Astrocyte of the spinal cord (primary cell): ENCODE measurements at regions not wholly inside any gene's neighbourhood (a gene's known extent, or its start where the extent isn't known, plus 50 kb on each side); places are given as distances from the start of the nearest gene placed in this dataset.

Experiments used
- DNase-seq: peaks from one replicate; pipeline ENCODE4 v3.0.0; 2011; ENCODE audit warnings: low read depth, low spot score
- H3K4me3 ChIP-seq: 2 replicates; pipeline ENCODE4 v1.5.1; 2011; ENCODE audit warnings: low read depth, mild to moderate bottlenecking, low read length, moderate library complexity
- in situ Hi-C: cut with HindIII; loops from 2 replicates; pipeline ENCODE4 v1.10.0; 2017; ENCODE audit warnings: low sequenced_read_pairs
- TF ChIP-seq, protein P1 (sequence below): IDR thresholded peaks from 2 replicates; pipeline ENCODE4 v1.5.1; 2012; ENCODE audit warnings: low read depth, mild to moderate bottlenecking, low read length, inconsistent platforms

DNA sequence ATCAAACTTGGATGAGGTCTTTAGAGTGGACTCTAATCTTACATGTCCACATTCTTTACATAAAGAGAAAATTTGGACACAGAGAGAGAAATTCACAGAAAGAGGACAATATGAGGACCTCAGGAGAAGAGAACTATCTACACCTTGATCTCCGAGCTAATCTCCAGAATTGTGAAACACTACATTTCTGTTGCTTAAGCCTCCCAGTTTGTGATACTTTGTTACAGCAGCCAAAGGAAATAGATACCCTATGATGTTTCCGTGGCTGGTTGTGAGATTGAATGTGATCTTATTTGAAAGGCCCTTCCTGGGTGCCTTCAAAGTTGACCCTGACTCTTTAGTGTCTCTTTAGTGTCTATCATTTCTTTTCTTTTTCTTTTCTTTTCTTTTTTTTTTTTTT lies 326.1 kb upstream of the CLNK start:
- no peak for DNase-seq
- TF ChIP-seq, protein P1, sequence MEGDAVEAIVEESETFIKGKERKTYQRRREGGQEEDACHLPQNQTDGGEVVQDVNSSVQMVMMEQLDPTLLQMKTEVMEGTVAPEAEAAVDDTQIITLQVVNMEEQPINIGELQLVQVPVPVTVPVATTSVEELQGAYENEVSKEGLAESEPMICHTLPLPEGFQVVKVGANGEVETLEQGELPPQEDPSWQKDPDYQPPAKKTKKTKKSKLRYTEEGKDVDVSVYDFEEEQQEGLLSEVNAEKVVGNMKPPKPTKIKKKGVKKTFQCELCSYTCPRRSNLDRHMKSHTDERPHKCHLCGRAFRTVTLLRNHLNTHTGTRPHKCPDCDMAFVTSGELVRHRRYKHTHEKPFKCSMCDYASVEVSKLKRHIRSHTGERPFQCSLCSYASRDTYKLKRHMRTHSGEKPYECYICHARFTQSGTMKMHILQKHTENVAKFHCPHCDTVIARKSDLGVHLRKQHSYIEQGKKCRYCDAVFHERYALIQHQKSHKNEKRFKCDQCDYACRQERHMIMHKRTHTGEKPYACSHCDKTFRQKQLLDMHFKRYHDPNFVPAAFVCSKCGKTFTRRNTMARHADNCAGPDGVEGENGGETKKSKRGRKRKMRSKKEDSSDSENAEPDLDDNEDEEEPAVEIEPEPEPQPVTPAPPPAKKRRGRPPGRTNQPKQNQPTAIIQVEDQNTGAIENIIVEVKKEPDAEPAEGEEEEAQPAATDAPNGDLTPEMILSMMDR, result no peak
- in situ Hi-C loops, result no loop called here
- H3K4me3 ChIP-seq, result no peak overlapping the region

DNA sequence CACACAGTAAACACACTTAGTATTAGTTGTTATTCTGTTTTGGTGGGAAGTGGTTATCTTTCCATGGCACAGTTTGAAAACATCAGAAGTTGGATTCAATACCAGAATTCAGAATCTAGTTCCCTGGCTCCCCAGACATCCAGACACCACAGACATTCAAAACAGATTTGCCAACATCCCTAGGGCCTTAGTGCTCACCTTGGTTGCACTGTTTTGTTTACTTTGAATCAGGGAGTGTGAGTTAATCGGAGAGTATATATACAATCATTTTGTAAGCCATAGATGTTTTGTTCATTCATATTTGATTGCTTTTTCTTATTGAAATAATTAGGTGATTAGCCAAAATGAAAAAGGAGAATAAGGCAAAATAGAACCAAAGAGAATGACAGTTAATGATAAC lies 324.7 kb upstream of the CLNK start:
- no peak overlapping the region for H3K4me3 ChIP-seq
- in situ Hi-C loops, result no loop called here
- no peak for DNase-seq
- TF ChIP-seq, protein P1, result no peak

DNA sequence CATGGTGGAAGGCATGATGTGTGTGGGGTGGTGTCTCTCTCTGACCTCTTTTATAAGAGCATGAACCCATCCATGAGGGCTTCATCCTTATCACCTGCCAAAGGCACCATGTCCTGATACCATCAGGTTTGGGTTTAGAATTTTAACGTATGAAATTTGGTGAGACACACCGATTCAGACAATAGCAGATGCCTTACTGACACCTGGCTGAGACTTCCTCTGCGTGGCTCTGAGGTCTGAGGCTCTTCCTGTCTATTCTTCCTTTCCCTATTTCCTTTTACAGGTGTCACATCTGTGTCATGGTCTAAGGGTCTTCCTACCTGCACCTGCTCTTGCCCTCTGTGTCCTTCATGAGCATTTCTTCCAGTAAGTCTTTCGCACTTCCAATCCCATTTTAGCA lies 320.7 kb upstream of the CLNK start:
- DNase-seq, result no peak
- in situ Hi-C loops, result no loop called here
- H3K4me3 ChIP-seq, result no peak overlapping the region
- TF ChIP-seq, protein P1, result no peak

DNA sequence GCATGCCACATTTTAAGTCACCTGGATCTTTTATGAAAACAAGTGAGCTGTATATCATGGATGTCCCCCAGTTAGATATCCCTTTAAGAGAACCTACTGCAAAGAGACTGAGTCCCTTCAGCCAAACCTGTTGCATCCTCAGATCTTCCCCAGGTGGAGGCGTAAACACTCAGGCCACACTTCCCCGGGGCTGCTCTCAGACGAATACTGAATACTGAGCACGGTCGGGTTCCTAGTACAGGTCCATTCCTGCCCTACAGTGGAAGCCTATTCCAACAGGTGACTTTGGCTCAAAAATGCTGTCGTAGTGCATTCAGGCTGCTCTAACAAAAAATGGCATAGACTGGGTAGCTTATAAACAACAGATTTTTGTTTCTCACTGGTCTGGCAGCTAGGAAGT lies 320.2 kb upstream of the CLNK start:
- TF ChIP-seq, protein P1, result no peak
- in situ Hi-C loops, result no loop called here
- DNase-seq, result no peak

DNA sequence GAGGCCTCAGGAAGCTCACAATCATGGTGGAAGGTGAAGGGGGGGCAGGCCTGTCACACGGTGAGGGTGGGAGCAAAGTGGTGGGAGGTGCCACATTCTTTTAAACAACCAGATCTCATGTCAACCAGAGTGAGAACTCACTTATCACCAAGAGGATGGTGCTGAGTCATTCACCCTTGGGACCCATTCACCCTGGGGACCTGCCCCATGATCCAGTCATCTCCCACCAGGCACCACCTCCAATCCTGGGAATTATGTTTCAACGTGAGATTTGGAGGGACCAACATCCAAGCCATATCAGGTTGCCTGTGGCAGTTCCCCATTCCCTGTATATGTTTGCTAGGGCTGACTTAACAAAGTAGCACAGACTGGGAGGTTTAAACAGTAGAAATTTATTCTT lies 318.4 kb upstream of the CLNK start:
- TF ChIP-seq, protein P1, result no peak
- no peak for DNase-seq
- H3K4me3 ChIP-seq, result no peak overlapping the region
- in situ Hi-C loops, result no loop called here

More for the DNA sequence above, 320.2 kb upstream of the CLNK start:
- no peak overlapping the region for H3K4me3 ChIP-seq

DNA sequence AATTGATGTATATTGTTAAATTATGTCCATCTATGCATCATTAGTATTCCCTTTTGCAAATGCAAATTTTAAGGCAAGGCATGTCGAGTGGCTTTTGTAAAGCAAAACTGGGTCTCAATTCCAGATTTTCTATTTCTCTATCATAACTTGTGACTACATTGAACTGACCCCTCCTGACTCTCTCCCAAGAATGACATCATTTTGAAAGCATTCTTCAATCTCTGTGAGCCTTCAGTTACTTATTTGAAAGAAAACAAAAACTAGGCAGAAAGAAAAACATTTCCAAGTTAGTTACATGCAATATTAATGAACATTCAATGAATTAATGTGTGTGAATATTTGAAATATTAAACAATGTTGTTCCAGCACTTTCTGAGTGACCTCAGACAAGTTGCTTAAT lies 314.3 kb upstream of the CLNK start:
- TF ChIP-seq, protein P1, result no peak
- in situ Hi-C loops, result no loop called here
- H3K4me3 ChIP-seq, result no peak overlapping the region
- peak; percentile 41 for DNase-seq

DNA sequence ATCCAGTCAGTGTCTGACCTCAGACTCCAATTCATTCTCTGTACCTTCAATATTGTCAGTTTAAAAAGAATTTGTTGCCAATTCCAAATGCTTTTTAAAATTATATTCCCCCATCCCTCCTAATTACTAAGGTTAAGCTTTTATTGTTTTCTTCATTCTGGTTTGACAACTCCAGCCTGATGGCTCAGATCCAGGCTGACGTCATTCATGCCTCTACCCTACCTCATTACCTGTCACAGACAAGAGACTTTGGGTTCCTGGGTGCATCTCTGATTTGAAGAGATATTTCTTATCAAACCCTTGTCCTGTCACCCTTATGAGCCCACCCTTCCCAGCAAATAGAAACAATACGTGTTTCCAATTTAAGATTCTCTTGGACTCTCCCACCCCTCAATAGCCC lies 300.2 kb upstream of the CLNK start:
- in situ Hi-C loops, result no loop called here
- no peak for DNase-seq
- TF ChIP-seq, protein P1, result no peak
- no peak overlapping the region for H3K4me3 ChIP-seq
